ENCODE measurements at regions not wholly inside any gene's neighbourhood (a gene's known extent, or its start where the extent isn't known, plus 50 kb on each side); places are given as distances from the start of the nearest gene placed in this dataset.
"Not testable (repeated sequence)": the region's sequence is repeated elsewhere in the genome, so short reads cannot be mapped to it uniquely, and the experiment has no call there.

- no peak overlapping the region for H3K4me3 ChIP-seq (ENCODE audit: low read length)
- TF ChIP-seq ZNF274 (IDR thresholded peaks at IDR 0.05; ENCODE audit: low read depth, low read length) = no peak
These were observed 415.9 kb upstream of the KCNMB2 start for GRCh38 chr3:178120367-178120766.

GRCh38 chr3:178126686-178127085 lies 409.6 kb upstream of the KCNMB2 start:
- H3K4me3 ChIP-seq (ENCODE audit: low read length) = no peak overlapping the region
- TF ChIP-seq ZNF274 (IDR thresholded peaks at IDR 0.05; ENCODE audit: low read depth, low read length) = no peak

- no peak for TF ChIP-seq ZNF274 (IDR thresholded peaks at IDR 0.05; ENCODE audit: low read depth, low read length)
- no peak overlapping the region for H3K4me3 ChIP-seq (ENCODE audit: low read length)
These were observed 409.0 kb upstream of the KCNMB2 start for GRCh38 chr3:178127221-178127620.

GRCh38 chr3:178129109-178129508 lies 407.1 kb upstream of the KCNMB2 start:
- TF ChIP-seq ZNF274 (IDR thresholded peaks at IDR 0.05; ENCODE audit: low read depth, low read length) = no peak
- H3K4me3 ChIP-seq (ENCODE audit: low read length) = no peak overlapping the region

GRCh38 chr3:178131801-178132200 lies 404.4 kb upstream of the KCNMB2 start:
- no peak overlapping the region for H3K4me3 ChIP-seq (ENCODE audit: low read length)
- no peak for TF ChIP-seq ZNF274 (IDR thresholded peaks at IDR 0.05; ENCODE audit: low read depth, low read length)

GRCh38 chr3:178137206-178137605 lies 399.0 kb upstream of the KCNMB2 start:
- no peak overlapping the region for H3K4me3 ChIP-seq (ENCODE audit: low read length)
- TF ChIP-seq ZNF274 (IDR thresholded peaks at IDR 0.05; ENCODE audit: low read depth, low read length) = no peak

GRCh38 chr3:178137831-178138230 lies 398.4 kb upstream of the KCNMB2 start:
- TF ChIP-seq ZNF274 (IDR thresholded peaks at IDR 0.05; ENCODE audit: low read depth, low read length) = no peak
- no peak overlapping the region for H3K4me3 ChIP-seq (ENCODE audit: low read length)

- no peak overlapping the region for H3K4me3 ChIP-seq (ENCODE audit: low read length)
- TF ChIP-seq ZNF274 (IDR thresholded peaks at IDR 0.05; ENCODE audit: low read depth, low read length) = no peak
These were observed 397.1 kb upstream of the KCNMB2 start for GRCh38 chr3:178139116-178139515.

GRCh38 chr3:178140531-178141304 lies 395.5 kb upstream of the KCNMB2 start:
- TF ChIP-seq ZNF274 (IDR thresholded peaks at IDR 0.05; ENCODE audit: low read depth, low read length) = no peak
- H3K4me3 ChIP-seq (ENCODE audit: low read length) = no peak overlapping the region

GRCh38 chr3:178141305-178141684 lies 394.9 kb upstream of the KCNMB2 start:
- H3K4me3 ChIP-seq (ENCODE audit: low read length) = not testable (repeated sequence)

- H3K4me3 ChIP-seq (ENCODE audit: low read length) = no peak overlapping the region
- no peak for TF ChIP-seq ZNF274 (IDR thresholded peaks at IDR 0.05; ENCODE audit: low read depth, low read length)
These were observed 389.8 kb upstream of the KCNMB2 start for GRCh38 chr3:178146406-178146831.

GRCh38 chr3:178147001-178147400 lies 389.2 kb upstream of the KCNMB2 start:
- TF ChIP-seq ZNF274 (IDR thresholded peaks at IDR 0.05; ENCODE audit: low read depth, low read length) = no peak
- no peak overlapping the region for H3K4me3 ChIP-seq (ENCODE audit: low read length)

GRCh38 chr3:178152031-178152806 lies 384.0 kb upstream of the KCNMB2 start:
- H3K4me3 ChIP-seq (ENCODE audit: low read length) = no peak overlapping the region
- no peak for TF ChIP-seq ZNF274 (IDR thresholded peaks at IDR 0.05; ENCODE audit: low read depth, low read length)

GRCh38 chr3:178152988-178153387 lies 383.2 kb upstream of the KCNMB2 start:
- H3K4me3 ChIP-seq (ENCODE audit: low read length) = no peak overlapping the region
- no peak for TF ChIP-seq ZNF274 (IDR thresholded peaks at IDR 0.05; ENCODE audit: low read depth, low read length)

- TF ChIP-seq ZNF274 (IDR thresholded peaks at IDR 0.05; ENCODE audit: low read depth, low read length) = no peak
These were observed 380.7 kb upstream of the KCNMB2 start for GRCh38 chr3:178155521-178155920.

More at GRCh38 chr3:178155521-178155920, 380.7 kb upstream of the KCNMB2 start:
- H3K4me3 ChIP-seq (ENCODE audit: low read length) = no peak overlapping the region

All from GM08714 (cell line).